OCI-LY7 (cell line): ENCODE measurements at regions not wholly inside any gene's neighbourhood (a gene's known extent, or its start where the extent isn't known, plus 50 kb on each side); places are given as distances from the start of the nearest gene placed in this dataset.
"Not testable (repeated sequence)": the region's sequence is repeated elsewhere in the genome, so short reads cannot be mapped to it uniquely, and the experiment has no call there.

Experiments used
- BruUV-seq: library from RNA; stranded (reverse); fragments of 400-500 nt; replicated peaks from 2 replicates; lab custom pipeline; 2021; lab: Mats Ljungman, UMichigan
- CTCF ChIA-PET: fragments of 300-600 bp; sonication (Branson Sonifier 250); formaldehyde crosslinking; loops from one replicate; lab custom pipeline; 2022; ENCODE audit warnings: antibody characterized with exemption; ENCODE audit not compliant: unreplicated experiment; lab: Charles Lee
- POLR2A ChIA-PET: fragments of 300-600 bp; sonication (Branson Sonifier 250); formaldehyde crosslinking; loops from one replicate; lab custom pipeline; 2022; ENCODE audit warnings: antibody characterized with exemption; lab: Charles Lee
- DNase-seq: peaks from one replicate; pipeline ENCODE4 v3.0.0-alpha.2; 2015; ENCODE audit warnings: low spot score
- H2AFZ ChIP-seq: fragments of 200-600 bp; sonication (generic), shearing (Covaris generic); 2 replicates; pipeline ENCODE4 v1.6.1; 2014; ENCODE audit warnings: mild to moderate bottlenecking, antibody characterized with exemption, low read length, moderate library complexity
- H3K27ac ChIP-seq: fragments of 200-600 bp; sonication (generic); 2 replicates; pipeline ENCODE4 v1.5.1; 2014; ENCODE audit warnings: mixed run types, low read depth, mild to moderate bottlenecking, moderate library complexity, low read length, inconsistent platforms; ENCODE audit not compliant: poor library complexity, severe bottlenecking
- H3K36me3 ChIP-seq: fragments of 200-600 bp; sonication (generic); 2 replicates; pipeline ENCODE4 v1.6.1; 2014; ENCODE audit warnings: mild to moderate bottlenecking, antibody characterized with exemption, low read length, moderate library complexity, mixed read lengths; ENCODE audit not compliant: insufficient read depth
- H3K4me1 ChIP-seq: fragments of 200-600 bp; sonication (generic); 2 replicates; pipeline ENCODE4 v1.5.1; 2014; ENCODE audit warnings: mild to moderate bottlenecking, low read length; ENCODE audit not compliant: insufficient read depth, poor library complexity, severe bottlenecking
- H3K4me2 ChIP-seq: fragments of 200-600 bp; sonication (generic); 2 replicates; pipeline ENCODE4 v1.6.1; 2014; ENCODE audit warnings: mild to moderate bottlenecking, low read length
- H3K4me3 ChIP-seq: fragments of 200-600 bp; sonication (generic); 2 replicates; pipeline ENCODE4 v1.5.1; 2014; ENCODE audit warnings: mild to moderate bottlenecking, low read depth, low read length; ENCODE audit not compliant: poor library complexity, severe bottlenecking
- H3K79me2 ChIP-seq: fragments of 200-600 bp; sonication (generic); 2 replicates; pipeline ENCODE4 v1.6.1; 2016; ENCODE audit warnings: low read depth, mild to moderate bottlenecking, low read length, moderate library complexity, mixed read lengths; ENCODE audit not compliant: insufficient read depth
- H3K9me2 ChIP-seq: fragments of 200-600 bp; sonication (generic); 2 replicates; pipeline ENCODE4 v1.6.1; 2016; ENCODE audit warnings: mild to moderate bottlenecking, low read length, mixed read lengths; ENCODE audit not compliant: insufficient read depth
- H3K9me3 ChIP-seq: fragments of 200-600 bp; sonication (generic); 2 replicates; pipeline ENCODE4 v1.6.1; 2014; ENCODE audit warnings: mild to moderate bottlenecking, mixed run types, low read length, mixed read lengths
- H4K20me1 ChIP-seq: fragments of 200-600 bp; sonication (generic); 2 replicates; pipeline ENCODE4 v1.6.1; 2014; ENCODE audit warnings: mild to moderate bottlenecking, antibody characterized with exemption, low read length, moderate library complexity, mixed read lengths; ENCODE audit not compliant: insufficient read depth
- EZH2phosphoT487 ChIP-seq: fragments of 200-600 bp; sonication (generic); IDR thresholded peaks from 2 replicates; pipeline ENCODE4 v1.6.1; 2018; ENCODE audit warnings: low read depth, borderline replicate concordance, mild to moderate bottlenecking, mixed run types, antibody characterized with exemption, low read length, moderate library complexity, mixed read lengths
- intact Hi-C: fragments of 100-400 bp; cut with micrococcal nuclease; formaldehyde crosslinking; loops from one replicate; pipeline ENCODE4 v1.10.0; 2022; ENCODE audit not compliant: unreplicated experiment
- TF ChIP-seq, protein P1 (sequence below): fragments of 200-600 bp; sonication (generic); conservative IDR thresholded peaks from 2 replicates; pipeline ENCODE4 v1.5.1; 2014; ENCODE audit warnings: mild to moderate bottlenecking, antibody characterized with exemption, low read length, moderate library complexity, mixed read lengths

DNA sequence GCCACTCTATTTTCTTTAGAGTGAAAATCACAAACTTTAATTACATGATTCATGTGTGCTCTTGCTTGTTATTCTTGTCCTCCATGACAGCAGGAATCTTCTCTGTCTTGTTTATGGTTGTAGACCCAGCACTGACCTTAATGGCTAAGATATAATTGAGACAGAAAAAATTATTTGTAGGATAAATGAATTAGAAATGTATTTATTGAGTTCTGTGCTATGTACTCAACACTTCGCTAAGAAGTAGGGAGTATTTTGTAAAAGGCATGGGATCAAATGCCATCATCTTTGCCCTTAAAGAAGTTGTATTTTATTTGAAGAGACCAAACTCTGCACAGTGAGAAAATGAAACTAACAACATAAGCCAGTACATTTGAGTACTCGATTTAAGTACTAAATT, 71.2 kb downstream of the CBLN4 start:
- H3K27ac ChIP-seq, result no peak overlapping the region
- H3K9me2 ChIP-seq, result no peaks in the 10 kb centered on the region
- H3K9me3 ChIP-seq, result no peaks in the 10 kb centered on the region
- no peaks in the 10 kb centered on the region for H4K20me1 ChIP-seq
- CTCF ChIA-PET, result no interaction called here
- no peak overlapping the region for H2AFZ ChIP-seq
- H3K79me2 ChIP-seq, result no peaks in the 10 kb centered on the region
- H3K4me3 ChIP-seq, result no peak overlapping the region
- H3K4me2 ChIP-seq, result no peak overlapping the region
- H3K36me3 ChIP-seq, result no peaks in the 10 kb centered on the region
- DNase-seq, result no peak
- POLR2A ChIA-PET, result no interaction called here
- BruUV-seq, result no TSS peak
- intact Hi-C loops, result no loop called here
- H3K4me1 ChIP-seq, result no peaks in the 10 kb centered on the region
- TF ChIP-seq EZH2phosphoT487, result no peak
- TF ChIP-seq, protein P1, sequence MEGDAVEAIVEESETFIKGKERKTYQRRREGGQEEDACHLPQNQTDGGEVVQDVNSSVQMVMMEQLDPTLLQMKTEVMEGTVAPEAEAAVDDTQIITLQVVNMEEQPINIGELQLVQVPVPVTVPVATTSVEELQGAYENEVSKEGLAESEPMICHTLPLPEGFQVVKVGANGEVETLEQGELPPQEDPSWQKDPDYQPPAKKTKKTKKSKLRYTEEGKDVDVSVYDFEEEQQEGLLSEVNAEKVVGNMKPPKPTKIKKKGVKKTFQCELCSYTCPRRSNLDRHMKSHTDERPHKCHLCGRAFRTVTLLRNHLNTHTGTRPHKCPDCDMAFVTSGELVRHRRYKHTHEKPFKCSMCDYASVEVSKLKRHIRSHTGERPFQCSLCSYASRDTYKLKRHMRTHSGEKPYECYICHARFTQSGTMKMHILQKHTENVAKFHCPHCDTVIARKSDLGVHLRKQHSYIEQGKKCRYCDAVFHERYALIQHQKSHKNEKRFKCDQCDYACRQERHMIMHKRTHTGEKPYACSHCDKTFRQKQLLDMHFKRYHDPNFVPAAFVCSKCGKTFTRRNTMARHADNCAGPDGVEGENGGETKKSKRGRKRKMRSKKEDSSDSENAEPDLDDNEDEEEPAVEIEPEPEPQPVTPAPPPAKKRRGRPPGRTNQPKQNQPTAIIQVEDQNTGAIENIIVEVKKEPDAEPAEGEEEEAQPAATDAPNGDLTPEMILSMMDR, result no peak

DNA sequence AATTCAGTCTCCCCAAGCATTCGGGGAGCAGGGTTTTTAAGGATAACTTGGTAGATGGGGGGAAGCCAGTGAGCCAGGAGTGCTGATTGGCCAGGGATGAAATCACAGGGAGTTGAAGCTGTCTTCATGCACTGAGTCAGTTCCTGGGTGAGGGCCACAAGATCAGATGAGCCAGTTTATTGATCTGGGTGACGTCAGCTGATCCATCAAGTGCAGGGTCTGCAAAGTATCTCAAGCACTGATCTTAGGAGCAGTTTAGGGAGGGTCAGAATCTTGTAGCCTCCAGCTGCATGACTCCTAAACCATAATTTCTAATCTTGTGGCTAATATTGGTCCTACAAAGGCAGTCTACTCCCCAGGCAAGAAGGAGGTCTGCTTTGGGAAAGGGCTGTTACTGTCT, 74.4 kb downstream of the CBLN4 start:
- H3K36me3 ChIP-seq, BruUV-seq, H3K79me2 ChIP-seq, H3K9me2 ChIP-seq, H4K20me1 ChIP-seq, intact Hi-C loops, H2AFZ ChIP-seq, H3K9me3 ChIP-seq, POLR2A ChIA-PET, H3K27ac ChIP-seq, CTCF ChIA-PET, H3K4me1 ChIP-seq, H3K4me3 ChIP-seq, DNase-seq, H3K4me2 ChIP-seq: not testable (repeated sequence)

DNA sequence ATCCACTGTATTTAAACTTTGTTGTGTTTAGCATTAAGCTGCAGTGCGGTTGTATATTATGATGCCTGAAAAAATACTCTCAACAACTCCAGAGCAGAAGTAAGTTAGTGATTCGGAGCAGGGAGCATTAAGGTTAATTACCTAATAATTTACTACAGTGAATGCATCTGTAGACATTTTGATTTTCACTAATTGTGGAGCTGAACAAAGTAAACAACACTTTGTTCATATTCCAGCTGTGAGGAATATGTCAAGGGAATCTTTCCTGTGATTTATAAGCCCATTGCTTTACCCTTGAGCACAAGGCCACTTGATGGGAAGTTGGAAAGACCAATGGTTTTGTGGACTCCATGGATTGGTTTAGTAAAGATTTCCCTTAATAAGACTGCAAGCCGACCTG, 77.1 kb downstream of the CBLN4 start:
- TF ChIP-seq, protein P1, result no peak
- no peaks in the 10 kb centered on the region for H3K4me1 ChIP-seq
- H3K4me3 ChIP-seq, result no peak overlapping the region
- intact Hi-C loops, result no loop called here
- H4K20me1 ChIP-seq, result no peaks in the 10 kb centered on the region
- ChIA-PET CTCF (no interaction called here), POLR2A (interaction anchor here (0.5 kb wide), 1 partner anchor 37 kb away, joined by 3 read pairs; no protein-coding TSS in a partner anchor)
- H3K79me2 ChIP-seq, result no peaks in the 10 kb centered on the region
- no peaks in the 10 kb centered on the region for H3K9me2 ChIP-seq
- no peaks in the 10 kb centered on the region for H3K36me3 ChIP-seq
- H2AFZ ChIP-seq, result no peak overlapping the region
- no peak overlapping the region for H3K4me2 ChIP-seq
- no peak for DNase-seq
- no peaks in the 10 kb centered on the region for H3K9me3 ChIP-seq
- BruUV-seq, result no TSS peak
- no peak overlapping the region for H3K27ac ChIP-seq
